K562 (cell line): ENCODE measurements at regions not wholly inside any gene's neighbourhood (a gene's known extent, or its start where the extent isn't known, plus 50 kb on each side); places are given as distances from the start of the nearest gene placed in this dataset.

Experiments used
- BRD4 ChIP-seq: fragments of 200-600 bp; sonication (generic); IDR thresholded peaks from 2 replicates; pipeline ENCODE4 v1.6.1; 2017; ENCODE audit warnings: inconsistent platforms
- CBX8 ChIP-seq: fragments of 200-600 bp; sonication (generic); IDR thresholded peaks from 2 replicates; pipeline ENCODE4 v1.6.1; 2012; ENCODE audit warnings: borderline replicate concordance, mixed run types, low read depth, mild to moderate bottlenecking, moderate library complexity, mixed read lengths, low read length, control low read depth, inconsistent platforms; ENCODE audit not compliant: poor library complexity, severe bottlenecking; ENCODE audit errors: extremely low read depth
- CTBP1 ChIP-seq: fragments of 450-650 bp; IDR thresholded peaks from 2 replicates; pipeline ENCODE4 v1.6.1; 2016; ENCODE audit warnings: borderline replicate concordance
- EP300 ChIP-seq: IDR thresholded peaks from 2 replicates; pipeline ENCODE4 v1.6.1; 2012; ENCODE audit warnings: low read length, improper control_type of control experiment
- ESRRB ChIP-seq: fragments of 250-450 bp; sonication (Bioruptor Pico); IDR thresholded peaks from 2 replicates; pipeline ENCODE4 v1.5.0; 2020; ENCODE audit warnings: mild to moderate bottlenecking, moderate library complexity, borderline replicate concordance
- LEF1 ChIP-seq: fragments of 450-650 bp; IDR thresholded peaks from 2 replicates; pipeline ENCODE4 v1.6.1; 2016; ENCODE audit warnings: mild to moderate bottlenecking
- MAZ ChIP-seq, 2 experiments: fragments of 450-650 bp in 1 of 2; sonication (generic) in 1 of 2; formaldehyde crosslinking; IDR thresholded peaks in 1 of 2; conservative IDR thresholded peaks in 1 of 2; 2 replicates each; pipeline versions ENCODE4 v1.4.0 to v1.5.0; 2020; ENCODE audit warnings: mild to moderate bottlenecking in 1 of 2, missing genetic modification reagents in 1 of 2
- NFRKB ChIP-seq: fragments of 450-650 bp; IDR thresholded peaks from 2 replicates; pipeline ENCODE4 v1.6.1; 2016; ENCODE audit warnings: low read depth
- POLR2B ChIP-seq: fragments of 450-650 bp; IDR thresholded peaks from 2 replicates; pipeline ENCODE4 v1.6.1; 2018; ENCODE audit warnings: low read depth; ENCODE audit not compliant: partially characterized antibody
- SMC3 ChIP-seq: conservative IDR thresholded peaks from 2 replicates; pipeline ENCODE4 v1.6.1; 2011; ENCODE audit warnings: low read depth, low read length, improper control_type of control experiment; ENCODE audit not compliant: insufficient read depth
- YY1 ChIP-seq, 3 experiments: IDR thresholded peaks; 2 replicates each; pipeline ENCODE4 v1.6.1; 2011; ENCODE audit warnings: low read length in 2 of 3, mild to moderate bottlenecking in 2 of 3, moderate library complexity in 2 of 3, borderline replicate concordance in 1 of 3, control low read depth in 1 of 3, low read depth in 1 of 3; ENCODE audit not compliant: insufficient read depth in 3 of 3, insufficient replicate concordance in 2 of 3, control insufficient read depth in 1 of 3, insufficient read length in 1 of 3; ENCODE audit errors: extremely low read depth in 1 of 3
- TF ChIP-seq, protein P1 (sequence below): sonication (generic); formaldehyde crosslinking; IDR thresholded peaks from 2 replicates; pipeline ENCODE4 v1.4.0; 2020; ENCODE audit warnings: mild to moderate bottlenecking, missing genetic modification reagents

GRCh38 chr13:65292488-65292901 lies 1937.6 kb downstream of the PCDH9 start:
- TF ChIP-seq CTBP1 (no peak), NFRKB (no peak), MAZ (CRISPR knock-in tag; conservative IDR thresholded peaks at IDR 0.05 in 1 of 2, IDR thresholded peaks at IDR 0.05 in 1 of 2) (no peak), YY1 (IDR thresholded peaks at IDR 0.05; ENCODE audit: borderline replicate concordance in 1 of 3, control insufficient read depth in 1 of 3, extremely low read depth in 1 of 3, insufficient read depth in 3 of 3, insufficient read length in 1 of 3, insufficient replicate concordance in 2 of 3, low read depth in 1 of 3, low read length in 2 of 3) (no peak), SMC3 (no peak), ESRRB (CRISPR knock-in tag) (no peak), BRD4 (no peak), LEF1 (no peak), CBX8 (no peak), POLR2B (no peak), EP300 (no peak)
- TF ChIP-seq, protein P1, sequence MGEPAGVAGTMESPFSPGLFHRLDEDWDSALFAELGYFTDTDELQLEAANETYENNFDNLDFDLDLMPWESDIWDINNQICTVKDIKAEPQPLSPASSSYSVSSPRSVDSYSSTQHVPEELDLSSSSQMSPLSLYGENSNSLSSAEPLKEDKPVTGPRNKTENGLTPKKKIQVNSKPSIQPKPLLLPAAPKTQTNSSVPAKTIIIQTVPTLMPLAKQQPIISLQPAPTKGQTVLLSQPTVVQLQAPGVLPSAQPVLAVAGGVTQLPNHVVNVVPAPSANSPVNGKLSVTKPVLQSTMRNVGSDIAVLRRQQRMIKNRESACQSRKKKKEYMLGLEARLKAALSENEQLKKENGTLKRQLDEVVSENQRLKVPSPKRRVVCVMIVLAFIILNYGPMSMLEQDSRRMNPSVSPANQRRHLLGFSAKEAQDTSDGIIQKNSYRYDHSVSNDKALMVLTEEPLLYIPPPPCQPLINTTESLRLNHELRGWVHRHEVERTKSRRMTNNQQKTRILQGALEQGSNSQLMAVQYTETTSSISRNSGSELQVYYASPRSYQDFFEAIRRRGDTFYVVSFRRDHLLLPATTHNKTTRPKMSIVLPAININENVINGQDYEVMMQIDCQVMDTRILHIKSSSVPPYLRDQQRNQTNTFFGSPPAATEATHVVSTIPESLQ (CRISPR knock-in tag), result no peak
